Suppressor macrophage (primary cell): ENCODE measurements at regions not wholly inside any gene's neighbourhood (a gene's known extent, or its start where the extent isn't known, plus 50 kb on each side); places are given as distances from the start of the nearest gene placed in this dataset.

Experiments used
- DNase-seq, 4 experiments: peaks; one replicate each; pipeline ENCODE4 v3.0.0-alpha.2; 2020 to 2022

DNA sequence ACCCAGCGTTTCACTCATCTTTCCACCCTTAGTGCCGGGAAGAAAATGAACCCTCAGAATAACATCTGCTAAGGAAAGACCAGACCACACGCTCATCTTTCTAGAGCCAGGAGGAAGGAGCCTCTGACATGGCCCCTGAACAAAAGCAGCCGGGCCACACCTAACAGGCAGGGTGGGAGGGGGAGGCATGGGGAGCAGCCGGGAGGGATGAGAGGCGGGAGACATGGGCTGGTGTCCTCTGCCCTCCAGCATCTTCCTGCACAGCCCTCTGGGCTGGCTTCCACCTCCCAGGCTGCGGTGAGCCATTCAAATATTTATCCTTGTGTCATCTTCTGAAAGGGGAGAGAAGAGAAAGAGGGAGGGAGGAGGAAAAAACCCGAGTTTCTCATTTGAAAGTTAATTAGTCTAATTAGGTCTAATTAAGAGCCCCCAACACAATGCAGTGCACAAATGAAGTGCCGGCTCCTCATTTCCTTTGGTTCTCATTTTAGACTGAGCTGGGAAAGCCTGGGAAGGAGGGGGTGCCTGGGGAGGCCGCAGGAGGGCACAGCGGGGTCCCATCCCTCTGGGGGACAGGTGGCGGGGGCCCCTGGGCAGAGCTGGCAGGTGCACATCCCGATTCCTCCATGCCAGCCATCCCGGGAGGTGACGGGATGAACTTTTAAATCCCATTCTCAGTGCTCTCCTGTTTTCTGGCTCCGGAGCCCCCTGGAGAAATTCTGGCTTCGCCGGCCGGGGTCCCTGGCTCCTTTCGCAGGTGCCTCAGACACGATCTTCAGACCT, 90.5 kb downstream of the ENGASE start:
- no peak for DNase-seq

DNA sequence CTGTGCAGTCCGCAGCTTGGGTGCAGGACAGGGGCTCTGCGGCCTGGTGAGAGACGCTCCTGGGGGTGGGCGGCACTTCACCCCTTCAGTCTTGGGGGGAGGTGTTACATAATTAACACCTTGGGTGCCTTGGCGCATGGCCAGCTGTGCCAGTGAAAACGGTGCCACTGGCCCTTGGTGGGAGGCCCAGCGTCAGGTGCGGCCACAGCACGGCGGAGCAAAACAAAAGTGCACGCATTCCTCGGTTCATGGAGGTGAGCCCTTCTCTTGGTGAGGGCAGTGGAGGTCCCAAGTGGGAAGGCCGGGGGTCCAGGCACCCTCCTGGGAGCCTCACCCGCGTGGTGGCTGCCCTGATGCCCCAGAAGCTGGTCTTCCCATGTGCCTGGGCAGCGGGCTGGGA, 89.8 kb downstream of the ENGASE start:
- no peak for DNase-seq

DNA sequence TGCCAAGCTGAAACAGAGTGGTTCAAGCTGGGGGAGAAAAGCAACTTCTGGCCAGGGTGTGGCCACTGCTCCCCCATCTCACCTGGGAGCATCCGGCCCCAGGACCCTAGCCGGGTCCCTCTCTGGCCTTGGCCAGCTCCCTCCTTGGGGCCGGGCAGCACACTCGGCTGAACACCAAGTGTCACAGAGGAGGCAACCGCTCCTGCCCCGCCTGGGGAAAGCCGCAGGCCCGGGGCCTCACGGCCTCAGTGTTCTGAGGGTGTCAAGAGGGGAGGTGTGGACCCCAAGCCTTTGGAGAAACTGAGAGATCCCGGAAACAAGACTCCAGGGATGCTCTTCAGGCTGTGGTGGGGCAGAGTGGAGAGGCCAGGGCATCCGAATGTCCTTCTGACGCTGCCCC, 88.4 kb downstream of the ENGASE start:
- DNase-seq, result no peak

DNA sequence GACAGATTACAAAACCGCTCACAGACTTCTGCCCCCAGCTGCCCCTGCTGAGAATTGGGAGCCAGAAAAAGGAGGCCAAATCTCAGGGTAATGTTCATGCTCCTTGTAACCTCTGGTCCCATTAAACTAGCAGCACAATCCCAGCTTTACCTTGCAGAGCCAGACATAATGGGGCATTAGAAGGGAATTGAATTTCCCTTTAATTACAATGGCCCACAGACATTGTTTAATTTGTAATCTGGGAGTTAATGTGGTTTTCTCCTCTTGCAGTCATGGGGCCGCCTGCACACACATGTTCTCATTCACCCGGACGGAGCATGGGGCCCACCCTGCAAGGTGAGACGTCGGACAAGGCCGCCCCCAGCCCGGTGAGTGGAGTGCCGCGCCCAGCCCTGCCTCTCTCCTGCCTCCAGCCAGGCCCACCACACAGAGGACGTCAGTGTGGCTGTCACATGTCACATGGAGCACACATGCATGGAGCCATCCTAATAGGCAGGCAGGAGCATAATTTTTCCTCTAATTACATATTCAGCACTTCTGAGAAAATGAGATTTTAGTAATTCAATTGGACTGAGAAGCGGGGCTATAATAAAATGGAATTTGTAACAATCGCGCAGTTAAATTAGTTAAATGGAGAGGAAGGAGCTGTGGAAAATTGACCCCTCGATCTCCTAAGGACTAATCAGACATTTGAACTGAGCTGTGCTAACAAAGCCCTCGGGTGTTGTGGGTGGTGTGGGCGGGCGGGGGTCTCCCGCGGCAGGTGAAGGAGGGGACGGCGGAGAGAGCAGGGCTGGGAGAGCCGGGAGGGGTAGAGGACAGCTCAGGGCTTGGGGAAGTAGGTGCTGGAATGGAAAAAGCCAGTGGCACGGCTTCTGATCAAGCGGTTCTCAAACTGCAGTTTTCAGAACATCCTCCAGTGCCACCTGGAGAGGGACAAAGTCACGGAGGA, 87.7 kb downstream of the ENGASE start:
- DNase-seq, result no peak

DNA sequence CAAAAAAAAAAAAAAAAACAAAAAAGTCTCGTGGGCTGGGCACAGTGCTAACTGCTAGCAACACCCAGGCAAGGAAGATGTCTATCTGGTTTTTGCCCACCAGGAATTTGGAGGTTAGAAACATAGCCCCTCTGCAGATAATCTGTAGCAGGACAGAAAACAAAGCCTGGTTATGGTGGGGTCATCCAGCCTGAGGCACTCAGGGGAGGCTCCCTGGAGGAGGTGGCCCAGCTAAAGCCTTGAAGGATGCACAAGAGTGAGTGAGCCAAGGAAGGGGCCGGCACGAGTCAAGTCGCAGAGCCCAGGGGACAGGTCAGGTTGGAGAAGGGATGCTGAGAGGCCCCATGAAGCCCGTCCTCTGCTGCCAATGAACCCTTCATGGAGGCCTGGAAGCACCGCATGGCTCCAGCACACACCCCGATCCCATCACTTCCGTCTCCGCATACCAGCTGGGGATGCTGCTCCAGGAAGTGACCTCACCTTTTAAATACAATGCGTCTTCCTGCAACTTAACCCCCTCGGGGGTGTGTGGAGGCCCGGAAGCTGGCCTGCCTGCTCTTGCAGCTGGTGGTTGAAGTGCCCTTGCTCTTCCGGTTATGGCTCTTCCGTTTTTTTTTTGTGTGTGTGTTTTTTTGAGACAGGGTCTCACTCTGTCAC, 86.5 kb downstream of the ENGASE start:
- DNase-seq, result peak in 3 of 4 experiments; percentile 18 to 44 (median 39)

DNA sequence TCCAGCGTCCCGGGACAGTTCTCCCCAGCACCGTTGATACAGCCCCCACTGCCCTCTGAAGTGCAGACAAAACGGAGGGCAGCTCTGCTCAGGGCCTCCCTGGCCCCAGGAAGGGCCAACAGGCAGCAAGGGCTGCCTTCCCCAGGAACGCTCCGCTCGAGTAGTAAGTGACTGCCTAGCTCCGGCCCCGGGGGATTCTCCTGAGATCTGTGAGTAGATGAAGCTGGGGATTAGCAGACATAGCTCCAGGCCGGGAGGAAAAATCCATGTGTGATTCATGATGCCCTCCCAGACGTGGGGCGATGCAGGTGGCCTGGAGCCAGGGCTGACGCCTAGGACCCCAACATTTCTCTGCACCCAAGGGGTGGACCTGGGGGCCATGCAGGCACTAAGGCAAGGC, 85.3 kb downstream of the ENGASE start:
- no peak for DNase-seq

DNA sequence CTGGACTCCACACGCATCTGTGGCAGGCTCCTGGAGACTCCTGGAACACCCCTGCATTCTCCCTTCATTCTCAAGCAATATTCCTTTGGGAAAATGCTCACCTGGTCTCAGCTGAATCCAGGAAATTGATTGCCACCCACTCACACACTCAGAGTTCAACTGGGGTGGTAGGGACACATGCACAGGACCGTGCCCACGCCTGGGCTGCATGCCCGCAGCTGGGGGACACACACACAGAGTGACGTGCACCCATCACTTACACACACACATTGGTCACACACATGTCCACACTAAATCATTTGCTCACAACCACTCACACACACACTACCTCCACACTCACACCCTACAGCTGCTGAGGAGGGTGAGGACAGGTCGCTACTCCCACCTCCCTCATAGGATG, 84.8 kb downstream of the ENGASE start:
- no peak for DNase-seq

DNA sequence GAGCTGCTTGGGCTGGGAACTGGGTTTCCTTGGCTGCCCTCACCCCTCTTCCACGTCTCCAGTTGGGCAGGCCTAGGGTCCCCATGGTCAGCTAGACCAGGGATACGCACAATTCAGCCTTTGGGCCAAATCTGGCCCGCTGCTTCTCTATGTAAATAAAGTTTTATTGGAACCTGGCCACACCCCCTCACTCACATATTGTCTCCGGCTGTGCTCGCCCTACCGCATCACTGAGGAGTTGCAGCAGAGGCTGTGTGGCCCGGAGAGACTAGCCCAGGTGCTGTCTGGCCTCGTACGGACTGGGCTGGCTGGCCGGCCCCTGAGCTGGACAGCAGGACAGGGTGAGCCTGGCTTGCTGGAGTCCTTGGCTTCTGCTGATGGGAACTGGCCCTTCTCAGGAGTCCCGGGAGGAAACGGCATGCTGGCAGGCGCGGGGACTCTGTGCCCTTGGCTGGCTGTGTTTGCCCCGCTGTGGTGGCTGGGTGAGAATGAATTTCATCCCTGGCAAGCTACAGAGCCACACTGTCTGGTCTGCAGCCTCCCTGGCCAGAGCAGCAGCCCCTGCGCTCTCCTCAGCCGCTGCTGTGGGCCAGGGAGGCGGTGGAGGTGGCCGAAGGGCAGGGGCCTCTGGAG, 82.0 kb downstream of the ENGASE start:
- DNase-seq, result no peak

DNA sequence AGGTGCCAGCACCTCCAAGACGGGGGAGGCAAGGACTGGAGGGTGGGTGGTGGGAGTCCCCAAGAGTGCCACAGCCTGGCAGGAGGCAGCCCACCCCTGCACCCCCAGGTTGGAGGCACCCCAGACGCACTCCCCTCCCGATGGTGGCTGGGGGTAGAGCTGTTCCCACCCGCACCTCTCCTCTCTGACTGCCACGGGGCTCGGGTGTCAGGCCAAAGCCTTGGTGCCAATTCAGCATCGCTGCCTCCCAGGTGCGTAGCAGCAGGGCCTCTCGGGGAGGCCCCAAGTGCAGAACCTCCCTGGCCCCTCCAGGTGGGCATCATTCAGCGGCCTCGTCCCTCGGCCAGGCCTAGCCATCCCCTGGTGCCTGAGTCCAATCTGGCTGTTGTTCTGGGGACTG, 81.1 kb downstream of the ENGASE start:
- DNase-seq, result no peak

DNA sequence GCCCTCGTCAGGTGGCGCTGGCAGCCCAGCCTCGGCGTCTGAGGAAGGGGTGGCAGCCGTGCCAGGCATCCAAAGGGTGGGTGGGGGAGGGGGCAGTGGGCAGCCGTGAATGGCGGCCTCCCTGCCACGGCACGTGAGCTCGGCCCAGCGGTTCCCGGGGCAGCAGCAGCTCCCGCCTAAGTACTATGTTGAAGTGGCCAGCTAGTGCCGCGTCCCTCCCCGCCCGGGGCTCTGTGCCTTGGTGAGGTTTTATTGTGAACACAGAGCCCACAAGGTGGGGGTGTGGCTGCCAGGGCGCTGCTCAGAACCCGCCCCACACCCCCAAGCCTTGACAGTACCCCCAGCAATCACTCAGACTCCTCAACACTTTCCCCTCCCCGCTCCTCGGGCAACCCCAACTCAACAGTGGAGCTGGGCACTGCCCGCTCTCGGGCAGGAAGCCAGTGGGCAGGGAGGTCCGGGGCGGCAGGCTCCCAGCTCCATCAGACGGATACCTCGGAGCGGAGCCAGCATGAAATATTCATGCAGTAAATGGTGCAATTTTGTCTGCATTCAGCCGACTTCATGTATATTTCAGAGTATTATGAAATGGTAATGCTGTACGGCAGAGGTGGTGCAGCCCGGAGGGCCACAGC, 80.4 kb downstream of the ENGASE start:
- no peak for DNase-seq

DNA sequence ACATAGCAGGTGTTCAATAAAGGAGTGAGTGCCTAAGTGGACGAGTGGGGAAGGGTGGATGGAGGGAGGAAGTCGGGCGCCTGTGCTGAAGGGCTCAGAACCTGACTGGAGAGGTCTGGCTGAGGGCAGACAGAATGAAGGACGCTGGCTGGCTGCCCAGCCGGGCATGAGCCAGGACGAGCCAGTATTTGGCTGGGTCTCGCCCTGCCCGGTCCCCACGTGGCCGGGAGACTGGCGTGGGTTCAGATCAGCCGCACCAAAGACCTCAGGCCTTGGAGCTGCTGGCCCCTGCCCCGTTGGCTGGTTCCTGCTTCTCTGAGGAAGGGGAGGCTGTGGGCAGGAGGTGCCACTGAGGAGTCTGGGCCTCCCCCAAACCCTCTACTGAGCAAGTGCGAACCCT, 79.8 kb downstream of the ENGASE start:
- DNase-seq, result no peak

DNA sequence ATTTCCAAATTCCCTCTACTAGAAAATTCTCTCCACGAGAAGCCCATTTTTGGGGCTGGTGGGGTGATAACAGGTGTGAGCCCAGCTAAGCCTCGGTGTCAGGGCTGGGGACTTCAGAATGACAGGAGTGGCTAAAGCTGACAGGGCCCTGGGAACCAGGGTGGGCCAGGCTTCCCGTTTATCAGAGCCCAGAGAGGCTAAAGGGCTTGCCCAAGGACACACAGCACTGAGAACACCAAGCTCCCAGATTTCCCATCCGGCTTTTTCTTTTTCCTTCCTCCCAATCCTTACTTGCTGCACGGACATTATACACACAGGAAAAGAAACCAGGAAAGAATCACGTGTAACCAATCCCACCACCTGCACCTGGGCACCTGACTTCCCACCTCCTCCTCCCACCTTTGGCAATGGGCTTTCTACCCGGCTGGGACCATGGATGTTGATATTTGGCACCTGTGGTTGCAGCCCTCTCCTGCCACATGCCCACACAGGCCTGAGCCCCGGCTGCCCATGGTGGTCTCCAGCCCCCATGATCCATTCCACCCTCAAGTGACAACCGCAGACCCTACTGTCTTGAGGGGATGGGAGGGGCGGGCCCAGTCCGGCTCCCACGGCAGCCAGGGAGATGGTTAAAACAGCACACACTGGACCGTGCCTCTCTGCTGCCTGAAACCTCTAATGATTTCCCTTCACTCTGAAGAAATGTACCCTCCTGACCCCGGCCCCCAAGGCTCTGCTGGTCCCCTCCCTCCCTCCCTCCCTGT, 78.9 kb downstream of the ENGASE start:
- DNase-seq, result no peak

DNA sequence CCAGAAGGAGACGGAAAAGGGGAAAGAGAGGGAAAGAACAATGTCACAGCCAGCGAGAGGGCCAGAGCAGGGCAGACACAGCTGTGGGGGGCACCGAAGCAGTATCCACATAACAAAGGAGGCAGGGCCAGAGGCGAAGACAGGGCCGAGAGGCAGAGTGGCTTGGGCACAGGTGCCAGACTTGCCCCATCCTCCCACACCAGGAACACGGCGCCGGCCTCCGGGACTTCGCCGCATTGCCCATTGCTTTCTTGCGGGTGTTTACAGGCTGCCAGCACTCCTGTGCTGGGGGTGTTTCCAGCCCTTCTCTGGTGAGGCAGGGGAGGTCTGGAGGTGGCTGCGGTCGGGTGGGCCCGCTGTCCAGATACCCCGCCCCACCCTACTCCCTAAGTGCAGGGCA, 78.0 kb downstream of the ENGASE start:
- no peak for DNase-seq

DNA sequence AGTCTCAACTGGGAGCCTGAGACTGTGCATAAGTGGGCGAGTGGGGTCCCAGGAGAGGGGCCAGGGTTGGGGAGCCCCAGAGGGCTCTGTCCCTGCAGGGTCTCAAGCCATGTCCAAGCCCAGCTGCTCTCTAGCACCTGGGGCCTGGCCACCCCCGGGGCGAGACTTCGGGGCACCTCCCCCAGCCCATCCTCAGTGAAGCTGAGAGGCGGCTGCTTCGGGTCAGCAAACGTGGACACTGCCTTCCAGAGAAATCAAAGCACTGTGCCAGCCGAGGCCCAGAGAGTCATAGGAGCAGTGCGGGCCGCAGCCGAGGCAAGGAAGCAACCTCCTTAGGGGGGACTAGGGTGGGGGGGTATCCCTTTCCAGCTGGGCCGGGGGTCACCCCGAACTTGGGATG, 77.5 kb downstream of the ENGASE start:
- no peak for DNase-seq

DNA sequence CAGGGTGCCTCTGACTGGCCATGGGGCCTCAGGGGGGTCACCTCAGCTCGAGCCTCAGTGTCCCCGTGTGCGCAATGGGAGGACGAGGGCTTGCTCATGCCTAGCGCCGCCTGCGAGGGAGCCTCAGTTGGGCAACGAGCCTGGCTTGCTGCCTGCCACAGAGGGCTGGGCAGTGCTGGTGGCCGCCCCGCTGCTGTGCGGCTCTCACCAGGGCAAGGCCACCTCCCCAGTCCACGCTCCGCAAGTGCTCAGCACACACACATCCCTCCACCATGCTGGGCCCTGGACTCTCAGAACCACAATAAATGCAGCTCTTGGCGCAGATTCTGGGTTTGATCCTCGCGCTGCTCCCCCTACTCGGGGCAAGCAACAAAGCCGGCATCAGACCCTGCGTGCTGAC, 76.2 kb downstream of the ENGASE start:
- DNase-seq, result no peak

DNA sequence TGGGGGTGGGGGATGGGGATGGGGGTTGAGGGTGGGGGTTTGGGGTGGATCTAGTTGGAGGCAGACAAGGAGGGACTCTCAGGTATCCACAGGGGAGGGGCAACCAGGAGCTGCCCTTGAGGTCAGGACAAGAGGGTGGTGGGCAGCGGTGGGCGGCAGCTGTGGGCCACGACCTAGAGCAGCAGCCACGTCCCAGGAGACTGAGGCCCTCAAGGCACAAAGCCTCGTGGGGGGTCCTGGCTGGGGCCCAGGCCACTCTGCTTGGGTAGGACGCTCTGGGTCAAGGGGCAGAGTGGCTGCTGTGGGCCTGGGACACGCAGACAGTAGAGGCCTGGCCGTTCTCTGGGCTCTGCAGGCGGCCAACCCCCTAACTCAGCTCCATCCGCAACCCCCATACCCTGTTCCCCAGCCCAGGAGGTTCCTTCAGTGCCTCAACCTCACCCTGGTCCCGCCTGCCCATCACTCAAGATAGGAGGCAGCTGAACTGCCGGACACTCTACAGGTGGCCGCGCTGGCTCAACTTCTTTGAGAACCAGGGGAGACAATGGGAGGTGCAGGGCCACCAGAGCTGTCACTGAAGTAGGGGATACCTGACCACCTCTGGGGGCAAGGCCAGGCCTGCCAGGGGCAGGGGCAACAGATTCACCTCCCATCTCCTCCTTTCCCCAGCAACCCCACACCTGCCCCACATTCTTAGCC, 75.6 kb downstream of the ENGASE start:
- DNase-seq, result no peak

DNA sequence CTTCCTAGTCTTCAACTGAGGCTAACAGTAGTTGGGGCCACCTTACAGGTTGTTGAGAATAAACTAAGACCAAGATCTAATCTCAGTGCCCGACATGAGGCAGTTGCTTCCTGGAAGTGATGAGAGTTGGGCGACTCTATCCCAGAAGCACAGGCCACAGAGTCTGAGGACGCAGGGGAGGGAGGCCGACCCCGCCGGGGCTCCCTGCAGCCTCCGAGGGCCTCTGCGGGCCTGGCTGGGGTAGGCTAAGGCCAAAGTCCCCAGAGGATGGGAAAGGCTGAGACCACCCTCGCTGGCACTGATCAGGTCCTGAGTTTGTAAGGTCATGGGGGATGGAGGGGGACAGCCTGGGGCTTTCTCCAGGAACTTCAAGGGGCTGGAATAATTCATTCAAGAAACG, 74.0 kb downstream of the ENGASE start:
- DNase-seq, result no peak

DNA sequence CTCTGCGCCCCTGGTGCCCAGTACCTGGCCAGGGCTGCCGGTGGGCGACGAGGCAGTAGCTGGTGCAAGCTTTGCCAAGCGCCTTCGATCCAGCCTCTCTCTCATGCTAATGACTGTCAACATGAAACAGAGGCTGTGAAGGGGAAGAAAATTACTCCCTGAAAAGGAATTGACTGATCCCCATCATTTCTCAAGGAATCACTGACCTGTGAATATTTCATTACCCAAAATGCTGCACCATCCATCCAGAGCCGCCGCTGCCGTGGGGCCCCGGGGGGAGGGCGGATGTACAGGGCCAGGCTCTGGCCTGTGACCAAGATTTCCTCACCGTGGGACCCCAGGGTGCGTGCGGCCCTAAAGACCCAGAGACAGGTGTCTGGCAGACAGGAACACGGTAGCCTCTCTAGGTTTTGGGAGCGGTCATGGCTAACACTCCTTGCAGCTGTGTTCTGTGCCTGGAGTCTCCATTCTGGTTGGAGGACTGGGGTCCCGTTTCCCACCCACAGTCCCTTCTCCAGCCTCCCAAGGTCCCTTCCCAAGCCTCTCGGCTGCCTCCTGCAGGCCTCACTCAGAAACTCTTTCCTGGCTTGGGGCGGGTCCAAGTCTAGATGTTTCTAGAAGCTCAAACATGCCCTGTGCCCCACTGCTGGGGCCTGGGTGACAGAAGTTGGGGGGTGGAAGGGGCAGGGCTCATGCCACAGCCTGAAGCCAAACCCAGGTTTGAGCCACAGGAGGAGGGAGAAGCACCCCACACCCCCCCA, 73.3 kb downstream of the ENGASE start:
- no peak for DNase-seq

DNA sequence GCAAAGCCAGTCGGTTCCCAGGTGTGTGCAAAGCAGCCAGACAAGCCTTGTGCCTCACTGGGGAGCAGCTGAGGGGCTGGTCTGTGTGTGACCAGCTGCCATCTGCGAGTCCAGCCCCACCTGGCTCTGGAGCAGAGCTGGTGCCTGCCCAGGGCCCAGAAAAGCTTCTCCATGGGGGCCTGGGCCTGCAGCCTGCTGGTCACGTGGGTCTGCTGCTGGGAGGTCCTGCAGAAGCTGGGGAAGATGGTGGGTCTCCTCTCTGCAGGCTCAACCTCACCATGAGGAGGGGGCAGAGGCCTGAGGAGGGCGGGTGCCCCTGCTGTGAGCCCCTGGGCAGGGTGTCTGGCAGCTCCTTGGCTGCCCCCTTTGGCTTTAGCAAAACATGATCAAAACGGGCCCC, 71.9 kb downstream of the ENGASE start:
- DNase-seq, result no peak

DNA sequence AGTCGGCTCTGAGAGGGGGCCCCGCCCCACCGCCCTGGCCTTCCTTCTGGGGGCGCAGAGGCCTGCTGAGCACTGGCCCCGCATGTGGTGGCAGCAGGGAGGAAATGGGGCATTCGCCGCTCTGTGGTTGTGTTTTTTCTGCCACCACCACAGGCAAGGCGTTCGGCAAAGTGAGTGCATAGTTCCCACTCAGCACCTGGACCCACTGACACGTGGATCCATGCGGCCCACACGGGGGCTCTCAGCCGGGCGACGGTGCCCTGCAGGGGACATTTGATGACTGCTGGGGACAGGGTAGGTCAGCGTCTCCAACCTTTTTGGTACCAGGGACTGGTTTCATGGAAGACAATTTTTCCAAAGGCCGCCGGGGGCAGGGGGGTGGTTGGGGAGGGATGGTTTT, 70.9 kb downstream of the ENGASE start:
- DNase-seq, result no peak
